ENCODE measurements at regions not wholly inside any gene's neighbourhood (a gene's known extent, or its start where the extent isn't known, plus 50 kb on each side); places are given as distances from the start of the nearest gene placed in this dataset.

GRCh38 chr13:75195495-75196146 lies 286.3 kb downstream of the TBC1D4 start:
- no peak overlapping the region for H3K4me3 ChIP-seq (ENCODE audit: low read depth in 1 of 2, low read length in 1 of 2)
- no peaks in the 10 kb centered on the region for H3K27me3 ChIP-seq
- H3K36me3 ChIP-seq: no peaks in the 10 kb centered on the region
- TF ChIP-seq CTCF (IDR thresholded peaks at IDR 0.05): no peak
- H3K27ac ChIP-seq: no peak overlapping the region
- no peaks in the 10 kb centered on the region for H3K4me1 ChIP-seq (ENCODE audit: control insufficient read depth in 1 of 2, insufficient read depth in 1 of 2, low read depth in 1 of 2, low read length in 1 of 2)
- no peaks in the 10 kb centered on the region for H3K9me3 ChIP-seq

GRCh38 chr13:75194717-75195462 lies 287.1 kb downstream of the TBC1D4 start:
- no peak overlapping the region for H3K27ac ChIP-seq
- H3K9me3 ChIP-seq: no peaks in the 10 kb centered on the region
- no peaks in the 10 kb centered on the region for H3K4me1 ChIP-seq (ENCODE audit: control insufficient read depth in 1 of 2, insufficient read depth in 1 of 2, low read depth in 1 of 2, low read length in 1 of 2)
- H3K4me3 ChIP-seq (ENCODE audit: low read depth in 1 of 2, low read length in 1 of 2): no peak overlapping the region
- TF ChIP-seq CTCF (IDR thresholded peaks at IDR 0.05): no peak
- no peaks in the 10 kb centered on the region for H3K36me3 ChIP-seq
- no peaks in the 10 kb centered on the region for H3K27me3 ChIP-seq

- no peak overlapping the region for H3K27ac ChIP-seq
- no peak for TF ChIP-seq CTCF (IDR thresholded peaks at IDR 0.05)
- no peaks in the 10 kb centered on the region for H3K36me3 ChIP-seq
- H3K4me1 ChIP-seq (ENCODE audit: control insufficient read depth in 1 of 2, insufficient read depth in 1 of 2, low read depth in 1 of 2, low read length in 1 of 2): no peaks in the 10 kb centered on the region
- H3K9me3 ChIP-seq: no peaks in the 10 kb centered on the region
- no peaks in the 10 kb centered on the region for H3K27me3 ChIP-seq
- H3K4me3 ChIP-seq (ENCODE audit: low read depth in 1 of 2, low read length in 1 of 2): no peak overlapping the region
Observed at GRCh38 chr13:75186379-75186778, 295.6 kb downstream of the TBC1D4 start.

- H3K4me1 ChIP-seq (ENCODE audit: control insufficient read depth in 1 of 2, insufficient read depth in 1 of 2, low read depth in 1 of 2, low read length in 1 of 2): no peaks in the 10 kb centered on the region
- H3K27ac ChIP-seq: no peak overlapping the region
- no peak overlapping the region for H3K4me3 ChIP-seq (ENCODE audit: low read depth in 1 of 2, low read length in 1 of 2)
- no peaks in the 10 kb centered on the region for H3K27me3 ChIP-seq
- no peak for TF ChIP-seq CTCF (IDR thresholded peaks at IDR 0.05)
- no peaks in the 10 kb centered on the region for H3K9me3 ChIP-seq
- no peaks in the 10 kb centered on the region for H3K36me3 ChIP-seq
Observed at GRCh38 chr13:75181906-75182305, 300.1 kb downstream of the TBC1D4 start.

GRCh38 chr13:75180805-75181455 lies 301.0 kb downstream of the TBC1D4 start:
- Histone ChIP-seq H3K9me3 (no peaks in the 10 kb centered on the region), H3K4me1 (ENCODE audit: control insufficient read depth in 1 of 2, insufficient read depth in 1 of 2, low read depth in 1 of 2, low read length in 1 of 2) (no peaks in the 10 kb centered on the region), H3K36me3 (no peaks in the 10 kb centered on the region), H3K27ac (no peak overlapping the region), H3K4me3 (ENCODE audit: low read depth in 1 of 2, low read length in 1 of 2) (no peak overlapping the region), H3K27me3 (no peaks in the 10 kb centered on the region)
- no peak for TF ChIP-seq CTCF (IDR thresholded peaks at IDR 0.05)
